ENCODE measurements at regions not wholly inside any gene's neighbourhood (a gene's known extent, or its start where the extent isn't known, plus 50 kb on each side); places are given as distances from the start of the nearest gene placed in this dataset.
"Not testable (repeated sequence)": the region's sequence is repeated elsewhere in the genome, so short reads cannot be mapped to it uniquely, and the experiment has no call there.

DNA sequence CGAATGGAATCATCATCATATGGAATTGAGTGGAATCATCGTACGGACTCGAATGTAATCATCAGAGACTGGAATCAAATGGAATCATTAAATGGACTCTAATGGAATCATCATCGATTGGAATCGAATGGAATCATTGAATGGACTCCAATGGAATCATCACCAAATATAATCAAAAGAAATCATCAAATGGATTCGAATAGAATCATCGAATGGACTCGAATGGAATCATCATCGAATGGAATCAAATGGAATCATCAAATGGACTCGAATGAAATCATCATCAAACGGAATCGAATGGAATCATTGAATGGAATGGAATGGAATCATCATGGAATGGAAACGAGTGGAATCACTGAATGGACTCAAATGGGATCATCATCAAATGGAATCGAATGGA lies 233.5 kb downstream of the SHCBP1 start:
- DNase-seq, result not testable (repeated sequence)

DNA sequence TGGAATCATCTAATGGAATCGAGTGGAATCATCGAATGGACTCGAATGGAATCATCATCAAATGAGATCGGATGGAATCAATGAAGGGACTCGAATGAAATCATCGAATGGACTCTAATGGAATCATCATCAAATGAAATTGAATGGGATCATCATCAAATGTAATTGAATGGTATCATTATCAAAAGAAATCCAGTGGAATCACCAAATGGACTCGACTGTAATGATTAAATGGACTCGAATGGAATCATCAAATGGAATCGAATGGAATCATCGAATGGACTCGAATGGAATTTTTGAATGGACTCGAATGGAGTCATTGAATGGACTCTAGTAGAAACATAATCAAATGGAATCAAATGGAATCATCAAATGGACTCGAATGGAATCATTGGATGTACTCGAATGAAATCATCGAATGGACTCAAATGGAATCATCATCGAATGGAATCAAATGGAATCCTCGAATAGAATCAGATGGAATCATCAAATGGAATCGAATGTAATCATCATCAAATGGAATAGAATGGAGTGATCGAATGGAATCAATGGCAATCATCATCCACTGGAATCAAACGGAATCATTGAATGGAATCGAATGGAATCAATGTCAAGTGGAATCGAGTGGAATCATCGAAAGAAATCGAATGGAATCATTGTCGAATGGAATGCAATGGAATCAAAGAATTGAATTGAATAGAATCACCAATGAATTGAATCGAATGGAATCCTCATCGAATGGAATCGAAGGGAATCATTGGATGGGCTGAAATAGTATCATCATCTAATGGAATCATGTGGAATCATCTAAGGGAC lies 234.2 kb downstream of the SHCBP1 start:
- not testable (repeated sequence) for DNase-seq

GRCh38 chr16:46386110-46386771 lies 234.9 kb downstream of the SHCBP1 start:
- DNase-seq, result peak; percentile 13

DNA sequence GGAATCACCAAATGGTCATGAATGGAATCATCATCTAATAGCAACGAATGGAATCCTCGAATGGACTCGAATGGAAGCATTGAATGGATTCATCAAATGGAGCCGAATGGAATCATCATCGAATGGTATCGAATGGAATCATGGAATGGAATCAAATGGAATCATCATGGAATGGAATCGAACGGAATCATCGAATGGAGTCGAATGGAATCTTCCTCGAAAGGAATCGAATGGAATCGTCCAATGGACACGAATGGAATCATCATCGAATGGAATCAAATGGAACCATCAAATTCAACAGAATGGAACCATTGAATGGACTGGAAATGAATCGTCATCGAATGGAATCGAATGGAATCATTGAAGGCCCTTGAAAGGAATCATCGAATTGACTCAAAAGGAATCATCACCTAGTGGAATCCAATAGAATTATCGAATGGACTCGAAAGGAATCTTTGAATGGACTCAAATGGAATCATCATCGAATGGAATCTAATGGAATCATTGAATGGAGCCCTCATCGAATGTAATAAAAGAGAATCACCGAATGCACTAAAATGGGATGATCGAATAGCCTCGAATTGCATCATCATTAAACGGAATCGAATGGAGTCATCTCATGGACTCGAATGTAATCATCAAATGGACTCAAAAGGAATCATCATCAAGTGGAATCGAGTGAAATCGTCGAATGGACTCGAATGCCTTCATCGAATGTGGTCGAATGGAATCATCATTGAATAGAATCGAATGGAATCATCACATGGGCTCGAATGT lies 236.7 kb downstream of the SHCBP1 start:
- DNase-seq, result peak; percentile 45

- DNase-seq, result not testable (repeated sequence)
Observed at GRCh38 chr16:46383581-46383980, 237.6 kb downstream of the SHCBP1 start.

DNA sequence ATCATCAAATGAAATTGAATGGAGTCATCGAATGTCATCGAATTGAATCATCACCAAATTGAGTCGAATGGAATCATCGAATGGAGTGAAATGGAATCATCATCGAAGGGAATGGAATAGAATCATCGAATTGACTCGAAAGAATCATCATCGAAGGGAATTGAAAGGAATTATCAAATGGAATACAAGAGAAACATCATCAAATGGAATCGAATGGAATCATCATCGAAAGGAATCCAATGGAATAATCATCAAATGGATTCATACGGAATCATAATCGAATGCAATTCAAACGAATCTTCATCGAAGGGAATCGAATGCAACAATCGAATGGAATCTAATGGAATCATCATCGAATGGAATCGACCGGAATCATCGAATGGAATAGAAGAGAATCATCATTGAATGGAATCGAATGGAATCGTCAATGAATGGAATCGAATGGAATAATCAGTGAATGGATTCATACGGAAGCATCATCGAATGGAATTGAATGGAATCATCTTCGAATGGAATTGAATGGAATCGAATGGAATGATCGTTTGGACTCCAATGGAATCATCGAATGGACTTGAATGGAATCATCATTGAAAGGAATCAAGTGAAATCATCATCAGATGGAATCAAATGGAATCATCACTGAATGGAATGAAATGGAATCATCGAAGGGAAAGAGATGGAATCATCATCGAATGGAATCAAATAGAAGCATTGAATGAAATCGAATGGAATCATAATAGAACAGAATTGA lies 238.2 kb downstream of the SHCBP1 start:
- DNase-seq, result not testable (repeated sequence)

DNA sequence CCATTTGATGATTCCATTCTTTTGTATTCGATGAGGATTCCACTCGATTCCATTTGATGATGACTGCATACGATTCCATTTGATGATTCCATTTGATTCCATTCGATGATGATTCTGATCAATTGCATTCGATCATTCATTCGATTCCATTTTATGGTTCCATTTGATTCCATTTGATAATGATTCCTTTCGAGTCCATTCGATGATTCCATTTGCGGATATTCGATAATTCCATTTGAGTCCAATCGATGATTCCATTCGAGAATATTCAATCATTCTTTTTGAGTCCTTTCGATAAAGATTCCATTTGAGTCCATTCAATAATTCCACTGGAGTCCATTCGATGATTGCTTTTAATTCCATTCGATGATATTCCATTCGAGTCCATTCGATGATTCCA lies 239.1 kb downstream of the SHCBP1 start:
- DNase-seq, result not testable (repeated sequence)

DNA sequence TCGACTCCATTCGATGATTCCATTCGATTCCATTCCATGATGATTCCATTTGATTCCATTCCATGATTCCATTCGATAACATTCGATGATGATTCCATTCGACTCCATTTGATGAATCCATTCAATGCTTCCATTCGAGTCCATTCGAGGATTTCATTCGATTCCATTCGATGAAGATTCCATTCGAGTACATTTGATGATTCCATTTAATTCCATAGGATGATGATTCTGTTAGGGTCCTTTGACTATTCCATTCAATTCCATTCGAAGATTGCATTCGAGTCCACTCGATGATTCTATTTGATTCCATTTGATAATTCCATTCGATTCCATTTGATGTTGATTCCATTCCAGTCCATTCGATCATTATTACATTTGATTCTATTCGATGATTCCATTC lies 239.8 kb downstream of the SHCBP1 start:
- not testable (repeated sequence) for DNase-seq

Measured in hematopoietic multipotent progenitor cell treated with erythropoietin and hydrocortisone succinate and interleukin-3 and kit ligand, for 4 days (in vitro differentiated cells).